MM.1S (cell line): ENCODE measurements at regions not wholly inside any gene's neighbourhood (a gene's known extent, or its start where the extent isn't known, plus 50 kb on each side); places are given as distances from the start of the nearest gene placed in this dataset.

Experiments used
- DNase-seq: peaks from one replicate; pipeline ENCODE4 v3.0.0-alpha.2; 2015
- H2AFZ ChIP-seq: fragments of 300-600 bp; sonication (generic); 2 replicates; pipeline ENCODE4 v1.6.0; 2016; ENCODE audit warnings: antibody characterized with exemption, low read length
- H3F3A ChIP-seq: fragments of 300-600 bp; sonication (generic); 2 replicates; pipeline ENCODE4 v1.6.1; 2016; ENCODE audit warnings: mild to moderate bottlenecking, antibody characterized with exemption, low read length, moderate library complexity, mixed read lengths; ENCODE audit not compliant: insufficient read depth
- H3K27ac ChIP-seq: fragments of 300-600 bp; sonication (generic); 2 replicates; pipeline ENCODE4 v1.5.1; 2016; ENCODE audit warnings: mild to moderate bottlenecking, low read length
- H3K27me3 ChIP-seq: fragments of 300-600 bp; sonication (generic); replicated peaks from 2 replicates; pipeline ENCODE4 v1.6.0; 2016; ENCODE audit warnings: low read length; ENCODE audit not compliant: insufficient read depth
- H3K36me3 ChIP-seq: fragments of 300-600 bp; sonication (generic); replicated peaks from 2 replicates; pipeline ENCODE4 v1.6.1; 2016; ENCODE audit warnings: mild to moderate bottlenecking, low read length, mixed read lengths; ENCODE audit not compliant: insufficient read depth
- H3K4me1 ChIP-seq: fragments of 300-600 bp; sonication (generic); 2 replicates; pipeline ENCODE4 v1.6.1; 2016; ENCODE audit warnings: low read length, mixed read lengths
- H3K4me2 ChIP-seq: fragments of 300-600 bp; sonication (generic); 2 replicates; pipeline ENCODE4 v1.6.0; 2016; ENCODE audit warnings: low read depth, low read length
- H3K4me3 ChIP-seq: fragments of 300-600 bp; sonication (generic); 2 replicates; pipeline ENCODE4 v1.5.1; 2016; ENCODE audit warnings: low read length, mixed read lengths
- H3K79me2 ChIP-seq: fragments of 300-600 bp; sonication (generic); 2 replicates; pipeline ENCODE4 v1.6.1; 2016; ENCODE audit warnings: mixed run types, low read length, mixed read lengths
- H3K9ac ChIP-seq: fragments of 300-600 bp; sonication (generic); 2 replicates; pipeline ENCODE4 v1.6.1; 2016; ENCODE audit warnings: low read length, mixed read lengths
- H3K9me2 ChIP-seq: fragments of 300-600 bp; sonication (generic); replicated peaks from 2 replicates; pipeline ENCODE4 v1.6.1; 2016; ENCODE audit warnings: mild to moderate bottlenecking, low read length, mixed read lengths; ENCODE audit not compliant: insufficient read depth
- H3K9me3 ChIP-seq: fragments of 300-600 bp; sonication (generic); replicated peaks from 2 replicates; pipeline ENCODE4 v1.6.1; 2016; ENCODE audit warnings: mild to moderate bottlenecking, low read length, mixed read lengths; ENCODE audit not compliant: insufficient read depth
- H4K20me1 ChIP-seq: fragments of 300-600 bp; sonication (generic); 2 replicates; pipeline ENCODE4 v1.6.1; 2016; ENCODE audit warnings: mild to moderate bottlenecking, low read length, moderate library complexity, mixed read lengths; ENCODE audit not compliant: insufficient read depth
- CTCF ChIP-seq: fragments of 300-600 bp; sonication (generic); IDR thresholded peaks from 2 replicates; pipeline ENCODE4 v1.5.1; 2016; ENCODE audit warnings: antibody characterized with exemption, low read length, mixed read lengths
- EZH2 ChIP-seq: fragments of 300-600 bp; sonication (generic); optimal IDR thresholded peaks from 2 replicates; pipeline ENCODE3; 2017; ENCODE audit warnings: low read depth, mild to moderate bottlenecking, antibody characterized with exemption, low read length, mixed read lengths
- EZH2phosphoT487 ChIP-seq: fragments of 300-600 bp; sonication (generic); IDR thresholded peaks from 2 replicates; pipeline ENCODE4 v1.6.1; 2018; ENCODE audit warnings: antibody characterized with exemption, low read length

DNA sequence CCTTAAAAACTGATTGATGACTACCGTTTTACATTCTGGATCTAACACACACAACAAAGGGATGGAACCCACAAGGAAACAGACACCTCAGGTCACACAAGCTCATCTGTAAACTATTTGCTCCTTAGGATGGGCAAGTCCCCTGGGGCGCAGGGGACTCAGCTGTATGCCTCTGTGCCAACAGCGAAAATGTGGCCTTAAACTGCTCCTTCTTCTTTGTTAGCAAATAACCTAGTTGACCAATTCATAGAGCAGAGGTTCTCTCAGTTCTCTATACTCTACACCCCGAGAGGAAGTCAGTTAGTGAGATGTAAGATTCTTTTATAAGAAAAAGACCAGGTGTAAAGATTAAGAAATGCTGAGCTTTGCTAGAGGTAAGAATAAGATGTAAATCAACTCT, 181.9 kb upstream of the PRSS58 start:
- peaks cover 42% of the 10 kb centered on the region for H3F3A ChIP-seq
- no peaks in the 10 kb centered on the region for H3K36me3 ChIP-seq
- H3K27me3 ChIP-seq, result no peaks in the 10 kb centered on the region
- TF ChIP-seq CTCF, result no peak
- no peak for TF ChIP-seq EZH2phosphoT487
- TF ChIP-seq EZH2, result no peak
- peak; percentile 69 for DNase-seq
- no peaks in the 10 kb centered on the region for H3K79me2 ChIP-seq
- H3K4me1 ChIP-seq, result peaks cover 73% of the 10 kb centered on the region
- peak overlapping the region; percentile 66 for H3K27ac ChIP-seq
- H3K9ac ChIP-seq, result peak overlapping the region; percentile 9; the same call in 1 of the 2 replicates
- H3K9me3 ChIP-seq, result no peaks in the 10 kb centered on the region
- H3K4me2 ChIP-seq, result peak overlapping the region; percentile 54
- peak overlapping the region; percentile 12 for H2AFZ ChIP-seq
- H3K4me3 ChIP-seq, result no peak overlapping the region
- no peaks in the 10 kb centered on the region for H4K20me1 ChIP-seq
- H3K9me2 ChIP-seq, result no peaks in the 10 kb centered on the region

DNA sequence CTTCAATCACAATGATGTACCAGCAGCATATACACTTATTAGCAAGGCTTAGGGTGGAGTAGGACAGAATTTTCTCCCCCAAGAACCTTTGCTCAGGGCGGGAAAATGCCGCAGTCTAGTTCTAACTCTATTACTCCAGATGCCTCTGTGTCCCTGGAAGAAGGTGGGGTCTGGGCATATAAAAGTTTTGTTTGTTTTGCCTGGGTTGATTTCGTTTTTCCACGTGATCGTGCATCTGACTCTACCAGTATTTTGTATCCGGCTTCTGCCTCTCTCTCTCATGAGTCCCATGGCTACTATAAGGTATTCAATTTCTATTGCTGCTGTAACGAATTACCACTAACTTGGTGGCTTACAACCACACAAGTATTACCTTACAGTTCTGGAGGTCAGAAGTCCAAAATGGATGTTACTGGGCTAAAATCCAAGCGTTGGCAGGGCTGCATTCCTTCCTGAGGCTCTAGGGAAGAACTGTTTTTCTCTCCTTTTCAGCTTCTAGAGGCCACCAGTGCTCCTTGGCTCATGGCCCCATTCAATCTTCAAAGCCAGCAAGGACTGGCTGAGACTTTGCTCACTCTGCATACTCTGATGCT, 181.2 kb upstream of the PRSS58 start:
- H3K27me3 ChIP-seq, result no peaks in the 10 kb centered on the region
- DNase-seq, result no peak
- H3F3A ChIP-seq, result peaks cover 42% of the 10 kb centered on the region
- peak overlapping the region; percentile 66 for H3K27ac ChIP-seq
- no peaks in the 10 kb centered on the region for H3K9me3 ChIP-seq
- no peaks in the 10 kb centered on the region for H3K79me2 ChIP-seq
- H3K9ac ChIP-seq, result no peak overlapping the region
- H3K4me2 ChIP-seq, result peak overlapping the region; percentile 54; the same call in 1 of the 2 replicates
- no peaks in the 10 kb centered on the region for H4K20me1 ChIP-seq
- no peak overlapping the region for H3K4me3 ChIP-seq
- peaks cover 67% of the 10 kb centered on the region for H3K4me1 ChIP-seq
- no peaks in the 10 kb centered on the region for H3K9me2 ChIP-seq
- TF ChIP-seq EZH2phosphoT487 (no peak), EZH2 (no peak), CTCF (no peak)
- no peaks in the 10 kb centered on the region for H3K36me3 ChIP-seq
- H2AFZ ChIP-seq, result peak overlapping the region; percentile 12; the same call in 1 of the 2 replicates

- H3K9me3 ChIP-seq, result no peaks in the 10 kb centered on the region
- H3K27me3 ChIP-seq, result no peaks in the 10 kb centered on the region
- H3K4me2 ChIP-seq, result no peak overlapping the region
- H3K9me2 ChIP-seq, result no peaks in the 10 kb centered on the region
- peaks cover 61% of the 10 kb centered on the region for H3K4me1 ChIP-seq
- H3F3A ChIP-seq, result peaks cover 38% of the 10 kb centered on the region
- no peak overlapping the region for H3K27ac ChIP-seq
- no peaks in the 10 kb centered on the region for H4K20me1 ChIP-seq
- H3K36me3 ChIP-seq, result no peaks in the 10 kb centered on the region
- H3K4me3 ChIP-seq, result no peak overlapping the region
- TF ChIP-seq EZH2phosphoT487 (no peak), CTCF (peak; percentile 99)
- H3K9ac ChIP-seq, result no peak overlapping the region
- no peaks in the 10 kb centered on the region for H3K79me2 ChIP-seq
- peak; percentile 66 for DNase-seq
- no peak overlapping the region for H2AFZ ChIP-seq
Observed at GRCh38 chr7:142438235-142438922, 180.5 kb upstream of the PRSS58 start.
